C4-2B (cell line): ENCODE measurements at regions not wholly inside any gene's neighbourhood (a gene's known extent, or its start where the extent isn't known, plus 50 kb on each side); places are given as distances from the start of the nearest gene placed in this dataset.

Source experiments
- H3K27ac ChIP-seq: fragments of 450-650 bp; 2 replicates; pipeline ENCODE4 v1.5.1; 2017
- CTCF ChIP-seq: fragments of 450-650 bp; conservative IDR thresholded peaks from 2 replicates; pipeline ENCODE4 v1.5.1; 2017; ENCODE audit warnings: mild to moderate bottlenecking
- ZFX ChIP-seq: fragments of 450-650 bp; IDR thresholded peaks from 2 replicates; pipeline ENCODE4 v1.6.1; 2017

- H3K27ac ChIP-seq = no peak overlapping the region
- TF ChIP-seq CTCF (no peak), ZFX (no peak)
Measured at GRCh38 chr3:116848248-116848829, 138.8 kb downstream of the TUSC7 start.

- no peak overlapping the region for H3K27ac ChIP-seq
- TF ChIP-seq ZFX (no peak), CTCF (no peak)
Measured at GRCh38 chr3:116849261-116849688, 139.7 kb downstream of the TUSC7 start.

- TF ChIP-seq CTCF (no peak), ZFX (no peak)
- H3K27ac ChIP-seq = no peak overlapping the region
Measured at GRCh38 chr3:116852803-116853202, 143.2 kb downstream of the TUSC7 start.

GRCh38 chr3:116863270-116863770 is 153.7 kb downstream of the TUSC7 start:
- H3K27ac ChIP-seq = no peak overlapping the region
- no peak for TF ChIP-seq ZFX
- no peak for TF ChIP-seq CTCF

- TF ChIP-seq CTCF (peak; percentile 80), ZFX (no peak)
- no peak overlapping the region for H3K27ac ChIP-seq
Measured at GRCh38 chr3:116863822-116864589, 154.4 kb downstream of the TUSC7 start.

- TF ChIP-seq ZFX (no peak), CTCF (peak; percentile 57)
- H3K27ac ChIP-seq = no peak overlapping the region
Measured at GRCh38 chr3:116864590-116864927, 155.0 kb downstream of the TUSC7 start.

GRCh38 chr3:116870379-116870778 is 160.8 kb downstream of the TUSC7 start:
- TF ChIP-seq CTCF = no peak
- no peak for TF ChIP-seq ZFX
- no peak overlapping the region for H3K27ac ChIP-seq
